RPMI8226 (cell line): ENCODE measurements at regions not wholly inside any gene's neighbourhood (a gene's known extent, or its start where the extent isn't known, plus 50 kb on each side); places are given as distances from the start of the nearest gene placed in this dataset.
A peak's percentile ranks its signal among the peaks of the same experiment; 100 is the strongest.

Source experiments
- DNase-seq: peaks from one replicate; pipeline ENCODE4 v3.0.0-alpha.2; 2015

DNA sequence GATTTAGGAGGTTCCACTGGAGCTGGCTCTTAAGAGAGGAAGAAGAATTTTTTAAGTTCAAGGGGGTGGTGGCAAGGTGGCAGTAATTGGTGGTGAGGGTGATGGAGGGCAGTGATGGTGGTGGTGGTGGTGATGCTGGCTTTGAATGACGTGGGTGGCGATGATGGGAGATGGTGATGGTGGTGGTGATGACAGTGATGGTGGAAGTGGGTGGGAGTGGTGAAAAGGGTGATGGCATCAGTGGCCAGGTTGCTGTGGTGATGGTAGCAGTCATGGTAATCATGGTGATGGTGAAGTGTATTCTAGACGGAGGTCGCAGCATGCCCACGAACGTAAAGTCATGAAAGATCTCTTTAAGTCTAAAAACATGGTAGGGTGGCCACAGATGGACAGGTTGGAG, 197.3 kb downstream of the PTEN start:
- no peak for DNase-seq

DNA sequence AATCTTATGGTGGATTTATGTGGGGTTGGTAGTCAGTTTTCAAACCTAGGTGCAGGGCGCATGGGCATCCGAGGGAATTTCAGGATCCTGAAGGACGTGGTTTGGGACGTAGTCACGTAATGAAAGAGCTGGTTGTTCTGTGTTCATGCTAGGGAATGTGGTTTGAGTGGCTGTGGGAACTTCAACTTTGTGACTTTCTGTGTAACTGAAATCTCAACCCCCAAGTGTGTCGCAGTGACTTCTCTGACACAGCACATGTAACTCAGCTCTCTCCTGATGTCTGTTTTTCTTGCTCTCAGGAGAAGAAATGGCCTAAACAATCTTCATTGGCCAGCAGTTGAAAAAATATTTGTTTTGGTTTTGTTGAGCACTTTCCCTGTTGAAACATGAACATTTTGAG, 199.0 kb downstream of the PTEN start:
- peak; percentile 28 for DNase-seq

DNA sequence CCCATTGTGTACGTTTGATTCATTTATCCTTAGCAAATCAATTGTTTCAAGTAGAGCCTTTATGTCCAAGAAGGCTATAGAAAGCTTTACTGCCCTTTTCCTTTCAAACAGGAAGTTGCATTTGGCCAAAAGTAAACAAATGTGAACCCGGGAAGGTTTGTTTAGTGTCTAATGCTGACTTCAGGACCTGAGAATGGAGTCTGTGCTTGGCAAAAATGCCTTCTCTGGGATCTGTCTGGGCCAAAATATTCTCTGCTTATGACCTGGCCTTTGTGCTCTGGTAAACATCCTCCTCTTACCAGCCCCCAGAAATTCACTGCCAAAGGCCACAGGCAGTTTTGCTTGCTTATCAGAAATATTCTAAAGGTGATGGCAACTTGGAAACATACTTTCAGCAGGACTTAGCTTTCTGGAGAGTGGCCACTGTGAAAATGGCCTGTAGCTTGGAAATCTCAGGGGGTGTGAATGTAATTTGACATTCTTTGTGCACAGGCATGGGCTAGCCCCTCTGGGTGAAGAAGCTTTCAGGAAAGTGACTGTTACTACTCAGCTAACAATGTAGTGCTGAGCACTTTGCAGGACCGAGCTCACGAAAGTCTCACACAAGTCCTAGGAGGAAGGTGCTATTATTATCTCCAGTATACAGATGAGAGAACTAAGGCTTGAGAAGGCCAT, 199.5 kb downstream of the PTEN start:
- DNase-seq, result peak; percentile 31

DNA sequence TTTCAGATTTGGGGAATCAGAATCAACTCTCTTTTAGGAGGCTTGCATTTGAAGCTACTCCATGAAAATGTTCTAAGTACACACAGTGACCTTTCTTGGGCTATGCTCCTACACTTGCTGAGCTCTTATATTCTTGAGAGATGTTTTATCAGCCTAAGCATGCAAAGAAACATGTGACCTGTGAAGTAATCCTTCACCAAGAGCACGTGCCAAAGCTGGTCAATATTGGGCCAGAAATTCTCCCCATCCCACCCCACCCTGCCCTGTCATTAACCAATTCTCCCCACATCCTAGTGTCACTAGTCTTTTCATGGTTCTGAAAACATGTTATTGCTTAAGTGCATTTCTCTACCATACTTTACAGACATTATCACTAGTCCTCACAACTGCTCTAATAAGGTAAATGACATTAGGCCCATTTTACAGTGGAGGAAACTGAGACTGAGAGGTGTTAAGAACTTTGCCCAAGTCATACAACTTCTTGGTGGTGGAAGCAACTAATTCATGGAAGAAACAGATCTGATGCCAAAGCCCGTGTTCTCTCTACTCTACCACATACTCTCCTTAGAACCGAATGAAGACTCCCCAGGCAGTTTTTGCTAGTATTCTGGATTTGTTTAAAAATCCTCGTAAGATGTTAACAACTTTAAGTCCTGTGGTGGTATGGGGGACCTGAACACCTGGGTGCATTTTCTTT, 200.6 kb downstream of the PTEN start:
- DNase-seq, result no peak

DNA sequence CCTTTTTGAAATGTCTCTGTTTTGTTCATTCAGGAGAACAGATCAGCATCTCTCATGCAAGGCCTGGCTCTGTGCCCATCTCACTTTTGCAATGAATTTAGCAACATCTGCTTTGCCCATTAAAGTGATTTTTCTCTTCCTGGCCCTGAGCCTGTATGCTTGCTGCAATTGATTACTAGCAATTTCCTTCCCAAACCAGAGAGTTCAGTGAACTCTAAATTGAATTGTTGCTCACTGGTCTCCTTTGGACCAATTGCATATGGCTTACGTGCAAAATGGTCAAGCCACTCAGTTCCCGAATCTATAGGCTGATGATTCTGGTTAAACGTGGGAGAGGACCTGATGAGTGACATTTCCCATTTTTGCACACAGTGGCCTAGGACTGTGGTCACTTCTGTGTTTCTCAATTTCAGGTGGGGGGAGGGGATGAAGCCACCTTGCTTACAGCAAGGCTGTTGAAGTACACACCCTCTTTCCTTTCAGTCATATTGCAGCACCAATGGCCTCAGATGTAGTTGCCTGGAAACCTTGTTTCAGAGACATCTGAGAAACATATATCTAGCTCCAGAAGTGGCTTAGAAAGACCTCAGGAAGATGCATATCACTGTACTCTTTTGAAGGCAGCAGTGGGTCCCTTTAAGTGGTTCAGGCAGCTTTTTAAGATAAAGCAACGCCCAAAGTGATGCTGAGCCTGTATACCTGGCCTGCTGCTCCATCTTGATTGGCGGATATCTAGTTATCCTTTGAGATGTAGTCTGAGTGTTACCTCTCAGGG, 201.4 kb downstream of the PTEN start:
- DNase-seq, result peak; percentile 63

DNA sequence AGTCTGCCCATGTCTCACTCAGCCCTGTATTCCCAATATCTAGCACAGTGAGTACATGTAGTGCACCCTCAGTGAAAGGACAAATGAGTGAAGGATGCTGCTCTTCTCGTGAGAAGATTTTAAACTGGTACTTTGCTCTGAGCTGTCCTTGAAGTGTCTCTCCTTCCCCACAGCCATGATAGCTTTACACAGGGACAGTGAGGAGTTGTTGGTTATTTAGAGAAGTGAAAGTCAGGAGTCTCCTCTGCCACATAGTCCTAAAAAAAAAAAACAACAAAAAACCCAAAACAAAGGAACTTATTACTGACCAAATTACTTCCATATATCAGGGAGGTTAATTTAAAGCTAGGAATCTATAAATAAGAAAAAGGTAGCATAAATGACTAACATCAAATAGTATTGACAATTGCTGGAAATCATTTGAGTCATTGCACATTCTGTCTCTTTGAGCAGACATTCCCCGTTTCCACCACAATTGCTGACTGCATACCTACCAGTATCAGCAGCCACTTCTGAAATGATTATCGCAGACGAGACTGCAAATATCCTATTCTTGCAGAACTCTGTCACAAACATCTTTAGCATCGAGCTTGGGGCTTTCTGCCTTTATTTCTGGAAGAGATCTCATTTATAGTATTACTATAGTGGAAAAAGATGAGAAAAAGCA, 202.1 kb downstream of the PTEN start:
- peak; percentile 26 for DNase-seq

DNA sequence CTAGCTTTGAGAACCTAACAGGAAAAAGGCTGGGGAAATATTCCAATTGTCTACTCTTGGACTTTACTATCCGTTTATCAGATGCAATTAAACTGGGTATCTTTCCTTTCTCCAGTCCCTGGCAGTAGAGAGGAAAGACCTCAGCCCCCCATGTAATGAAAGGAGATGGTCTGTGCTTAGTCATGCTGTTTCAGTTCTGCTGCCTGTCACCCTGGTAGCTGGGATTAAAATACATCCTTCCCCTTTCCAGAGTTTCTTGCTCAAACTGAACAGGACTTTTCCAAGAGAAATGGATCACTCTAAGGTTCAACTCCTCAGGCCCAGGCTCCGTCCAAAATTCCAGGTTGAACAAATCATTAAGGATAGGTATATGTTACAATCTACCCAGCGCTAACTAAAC, 202.9 kb downstream of the PTEN start:
- DNase-seq, result no peak

DNA sequence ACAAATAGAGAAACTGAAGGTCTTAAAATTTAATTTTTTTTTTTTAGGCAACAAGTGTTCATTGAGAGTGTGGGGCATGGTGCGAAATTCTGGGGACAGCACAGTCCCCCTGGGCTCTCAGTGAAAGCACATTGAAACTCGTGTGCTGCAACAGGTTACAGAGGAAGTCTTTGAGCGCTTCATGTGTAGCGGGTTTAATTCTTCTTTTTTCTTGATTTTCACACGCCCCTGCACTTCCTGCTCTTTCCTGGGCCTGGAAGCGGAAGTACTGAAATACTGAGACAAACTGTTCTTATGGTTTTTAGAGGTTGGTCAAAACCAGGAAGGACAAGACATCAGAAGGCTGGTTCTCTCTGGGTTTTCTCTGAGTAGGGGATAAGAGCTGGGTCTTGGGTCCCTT, 203.5 kb downstream of the PTEN start:
- no peak for DNase-seq

DNA sequence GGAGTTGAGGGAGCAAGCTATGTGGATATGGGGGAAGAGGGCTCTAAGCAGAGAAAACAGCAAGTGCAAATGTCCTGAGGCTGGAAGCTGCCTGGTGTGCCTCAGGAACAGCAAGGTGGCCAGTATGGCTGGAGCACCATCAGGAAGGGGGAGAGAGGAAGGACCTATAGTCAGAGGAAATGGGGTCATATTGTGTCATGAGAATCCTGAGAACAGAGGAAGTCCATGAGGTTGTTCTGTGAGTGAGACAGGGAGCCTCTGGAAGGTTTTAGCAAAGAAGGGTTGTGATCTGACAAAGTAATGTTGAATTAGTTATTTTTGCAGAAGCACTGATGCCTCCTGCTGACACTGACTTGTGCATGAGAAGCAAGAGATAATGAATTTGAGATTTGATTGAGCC, 204.3 kb downstream of the PTEN start:
- no peak for DNase-seq

DNA sequence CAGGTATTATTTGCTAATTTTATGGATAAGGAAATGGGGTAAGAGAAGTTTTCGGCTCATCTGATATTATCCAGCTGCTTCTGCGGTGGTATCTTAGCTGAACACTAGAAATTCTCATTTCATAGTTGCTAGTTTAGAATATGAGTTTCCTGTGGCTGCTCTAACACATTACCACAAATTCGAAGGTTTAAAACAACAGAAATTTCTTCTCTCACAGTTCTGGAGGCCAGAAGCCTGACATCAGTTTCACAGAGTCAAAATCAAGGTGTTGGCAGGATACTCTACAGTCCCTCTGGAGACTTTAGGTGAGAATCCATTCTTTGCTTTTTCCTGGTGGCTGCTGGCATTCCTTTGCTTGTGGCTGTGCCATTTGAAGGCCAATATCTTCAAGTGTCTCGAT, 205.9 kb downstream of the PTEN start:
- no peak for DNase-seq

DNA sequence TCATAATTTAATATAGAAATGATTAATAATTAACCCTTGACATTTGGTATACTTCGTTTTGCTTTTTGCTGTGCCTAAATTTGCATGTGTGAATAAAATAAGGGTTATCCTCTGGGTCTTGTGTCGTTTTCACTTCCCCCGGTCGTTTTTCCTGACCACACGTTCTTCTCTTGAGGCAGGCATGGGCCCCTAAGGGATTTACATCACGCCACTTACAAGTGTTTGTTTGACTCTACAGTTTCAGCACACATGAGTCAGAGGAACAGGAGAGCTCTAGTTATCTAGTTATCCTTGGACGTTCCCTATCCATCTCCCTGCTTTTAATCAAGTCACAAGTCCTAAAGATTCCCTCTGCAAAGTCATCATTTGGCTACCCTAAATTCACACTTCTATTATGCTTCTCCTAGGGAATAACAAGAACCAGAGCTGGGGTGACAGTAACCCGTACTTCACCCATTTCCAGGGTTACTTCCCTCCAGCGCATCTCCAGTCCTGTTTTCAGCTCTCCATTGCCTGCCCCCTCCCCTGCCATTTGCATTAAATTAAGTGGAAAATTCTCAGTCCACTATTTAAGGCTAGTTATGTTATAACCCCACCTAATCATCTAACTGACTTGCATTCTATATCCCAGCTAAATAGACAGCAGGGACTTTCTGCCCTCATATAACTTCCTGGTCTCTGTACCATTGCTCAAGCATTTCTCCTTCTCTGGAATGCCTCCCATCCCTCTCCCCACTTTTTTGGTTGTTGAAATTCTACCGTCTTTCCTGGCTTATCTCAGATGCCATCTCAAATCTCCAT, 206.9 kb downstream of the PTEN start:
- no peak for DNase-seq

DNA sequence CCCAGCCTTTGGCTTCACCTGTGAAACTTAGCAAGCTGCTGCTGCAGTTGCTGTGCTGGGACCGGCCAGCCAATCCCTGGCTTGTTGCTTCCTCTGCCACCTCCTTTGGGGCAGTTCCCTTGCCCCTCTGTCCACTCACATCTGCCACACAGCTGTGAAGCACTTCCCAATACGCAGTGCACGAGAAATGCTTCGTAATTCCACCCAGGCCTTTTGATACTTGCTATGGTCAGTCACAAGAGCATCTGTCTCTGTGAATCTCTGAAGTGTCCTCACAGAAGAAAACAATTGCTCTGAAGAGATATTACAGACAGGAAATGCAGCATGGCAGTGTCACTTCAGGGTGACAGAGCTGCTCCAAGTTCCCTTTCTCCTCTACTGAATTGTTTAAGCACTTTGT, 208.5 kb downstream of the PTEN start:
- DNase-seq, result no peak

DNA sequence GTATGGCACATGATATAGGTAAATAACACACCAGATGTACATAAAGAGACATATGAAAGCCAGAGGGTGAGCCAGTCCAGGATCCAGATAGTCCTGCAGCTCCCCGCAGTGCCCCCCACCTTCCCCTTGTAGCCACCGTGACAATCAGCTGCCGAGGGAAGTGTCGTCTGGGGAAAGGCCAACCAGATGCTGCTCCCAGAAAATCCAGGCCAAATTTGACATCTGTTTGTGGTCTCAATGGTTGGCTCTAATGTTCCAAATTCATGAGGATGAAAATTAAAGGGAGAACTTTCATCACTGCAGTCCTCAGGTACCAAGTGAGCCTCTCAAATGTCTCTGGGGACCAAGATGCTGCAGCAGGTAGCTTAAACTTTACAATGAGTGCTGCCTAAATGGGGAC, 210.3 kb downstream of the PTEN start:
- no peak for DNase-seq

DNA sequence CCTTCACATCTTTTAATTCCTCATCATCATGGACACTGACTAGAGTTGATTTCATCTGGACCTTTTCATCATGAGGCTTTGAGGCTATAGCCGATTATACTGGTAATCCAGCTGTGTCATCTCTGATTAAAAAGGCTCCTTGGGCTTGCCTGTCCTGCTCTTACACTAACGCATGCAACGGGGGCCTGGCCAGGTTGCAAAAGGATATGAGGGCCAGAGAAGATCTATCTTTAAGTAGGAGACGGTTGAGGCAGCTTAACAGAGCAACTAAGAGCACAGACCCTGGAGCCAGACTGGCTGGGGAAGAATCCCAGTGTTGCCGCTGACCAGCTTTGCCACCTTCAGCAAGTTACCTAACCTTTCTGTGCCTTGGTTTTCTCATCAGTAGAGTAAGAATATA, 211.5 kb downstream of the PTEN start:
- no peak for DNase-seq

DNA sequence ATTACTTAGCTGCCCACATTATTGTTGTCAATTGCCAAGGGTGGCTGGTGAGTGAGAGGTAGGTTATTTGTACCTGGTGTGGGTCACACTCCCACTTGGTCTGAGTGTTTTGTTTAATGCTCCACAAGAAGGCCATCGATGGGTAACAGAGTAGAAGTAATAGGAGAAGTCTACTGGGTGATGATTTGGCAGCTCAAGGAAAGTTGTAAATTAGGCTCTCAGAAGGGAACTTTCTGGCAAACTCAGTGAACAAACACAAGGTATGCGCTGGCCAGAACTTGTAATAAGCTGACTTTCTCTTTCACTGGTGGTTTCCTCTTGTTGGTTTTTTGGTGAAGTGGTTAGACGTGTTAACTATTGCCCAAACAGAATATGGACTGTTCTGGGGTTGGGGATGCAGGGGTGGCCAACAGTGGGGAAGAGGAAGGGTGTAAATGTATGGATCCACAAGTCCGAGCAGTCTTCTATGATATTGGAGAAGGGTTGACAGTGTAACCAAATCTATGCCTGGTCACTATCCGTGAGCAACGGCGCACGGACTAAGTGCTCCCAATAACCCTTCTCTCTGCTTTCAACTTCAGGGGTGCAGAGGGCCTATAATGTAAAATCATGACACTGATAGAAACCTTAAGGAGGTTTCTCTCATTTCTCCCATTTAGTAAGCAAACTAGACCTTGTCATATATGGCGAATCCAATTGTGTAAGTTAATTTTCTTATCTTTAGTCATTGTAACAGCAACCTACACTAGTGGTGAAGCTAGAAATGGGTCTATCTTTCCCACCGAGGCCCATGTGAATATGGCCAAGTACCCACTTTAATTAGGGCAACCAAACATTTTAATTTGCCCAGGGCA, 212.8 kb downstream of the PTEN start:
- DNase-seq, result no peak

DNA sequence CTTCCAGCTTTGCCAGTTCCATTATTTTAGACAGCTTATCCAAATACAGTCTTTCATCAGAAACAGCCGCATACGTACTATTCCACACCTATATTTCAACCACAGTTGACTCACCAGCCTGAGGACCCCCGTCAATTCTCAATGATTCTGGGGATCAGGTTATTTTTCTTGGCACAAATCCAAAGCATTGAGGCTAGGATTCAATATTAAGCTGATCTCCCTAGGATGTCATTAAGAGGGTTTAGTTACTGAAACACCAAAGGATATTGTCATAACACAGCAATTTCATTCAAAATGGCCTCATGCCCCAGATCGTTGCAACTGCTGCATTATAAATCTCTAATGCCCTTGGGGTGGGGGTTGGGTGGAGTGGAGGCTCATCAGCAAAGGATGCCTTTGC, 214.6 kb downstream of the PTEN start:
- no peak for DNase-seq

DNA sequence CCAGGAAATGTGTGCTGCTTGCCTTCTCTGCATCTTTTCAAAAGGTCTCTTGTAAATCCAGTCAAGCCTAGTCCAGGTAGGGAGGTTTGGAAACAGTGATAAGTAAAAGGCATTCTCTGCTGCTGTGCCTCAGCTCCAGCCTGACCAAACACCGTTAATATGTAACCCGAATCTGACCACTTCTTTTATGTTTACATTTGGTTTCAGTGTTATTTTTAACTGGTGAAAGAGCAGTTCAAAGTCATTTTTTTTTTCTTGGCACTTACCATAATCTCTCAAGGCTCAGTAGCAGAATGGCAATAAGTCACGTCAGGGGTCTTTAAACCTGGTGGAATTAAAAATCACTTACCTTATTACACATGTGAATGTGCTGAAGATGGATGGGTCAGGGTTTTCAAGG, 216.8 kb downstream of the PTEN start:
- peak; percentile 11 for DNase-seq

DNA sequence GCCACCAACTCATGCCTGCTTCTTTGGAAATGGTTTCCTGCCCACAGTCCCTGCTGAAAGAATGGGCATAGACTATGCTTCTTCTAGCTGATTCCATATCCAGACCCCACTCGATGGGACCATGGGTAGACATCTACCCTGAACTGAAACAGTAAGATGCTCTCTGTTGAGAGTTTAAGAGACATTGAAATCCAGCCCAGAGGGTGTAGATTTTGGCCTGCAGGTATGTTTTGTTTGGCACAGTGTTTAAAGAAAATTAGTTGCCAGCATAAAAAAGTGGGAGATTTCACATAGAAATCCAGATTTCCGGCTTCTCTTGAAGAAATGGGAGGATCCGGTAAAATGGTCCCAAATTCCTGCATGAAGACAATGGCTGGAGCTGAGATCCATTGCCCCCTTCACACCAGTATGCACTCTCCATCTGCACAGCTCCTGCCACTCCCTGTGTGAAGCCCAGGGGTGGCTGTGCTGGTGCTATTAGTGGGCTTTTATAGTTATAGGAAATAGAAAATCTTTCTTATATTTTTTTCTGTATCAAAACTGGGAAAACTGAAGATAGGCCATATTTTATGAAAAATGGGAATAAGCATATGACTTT, 218.1 kb downstream of the PTEN start:
- DNase-seq, result no peak

DNA sequence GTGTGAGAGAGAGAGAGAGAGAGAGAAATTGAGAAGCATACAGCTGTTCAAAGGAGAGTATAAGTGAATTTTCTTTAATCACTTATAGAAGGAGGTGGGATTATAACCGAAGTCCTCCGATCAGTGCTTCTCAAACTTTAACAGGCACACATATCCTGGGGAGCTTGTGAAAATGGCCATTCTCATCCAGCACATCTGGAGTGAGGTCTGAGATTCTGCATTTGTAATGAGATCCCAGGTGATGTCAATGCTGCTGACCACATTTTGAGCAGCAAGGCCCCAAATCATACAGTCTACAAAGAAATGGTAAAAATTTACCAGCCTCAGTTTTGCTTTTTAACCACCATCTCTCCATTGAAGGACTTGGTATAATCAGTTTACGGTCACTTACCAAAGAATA, 219.0 kb downstream of the PTEN start:
- no peak for DNase-seq

DNA sequence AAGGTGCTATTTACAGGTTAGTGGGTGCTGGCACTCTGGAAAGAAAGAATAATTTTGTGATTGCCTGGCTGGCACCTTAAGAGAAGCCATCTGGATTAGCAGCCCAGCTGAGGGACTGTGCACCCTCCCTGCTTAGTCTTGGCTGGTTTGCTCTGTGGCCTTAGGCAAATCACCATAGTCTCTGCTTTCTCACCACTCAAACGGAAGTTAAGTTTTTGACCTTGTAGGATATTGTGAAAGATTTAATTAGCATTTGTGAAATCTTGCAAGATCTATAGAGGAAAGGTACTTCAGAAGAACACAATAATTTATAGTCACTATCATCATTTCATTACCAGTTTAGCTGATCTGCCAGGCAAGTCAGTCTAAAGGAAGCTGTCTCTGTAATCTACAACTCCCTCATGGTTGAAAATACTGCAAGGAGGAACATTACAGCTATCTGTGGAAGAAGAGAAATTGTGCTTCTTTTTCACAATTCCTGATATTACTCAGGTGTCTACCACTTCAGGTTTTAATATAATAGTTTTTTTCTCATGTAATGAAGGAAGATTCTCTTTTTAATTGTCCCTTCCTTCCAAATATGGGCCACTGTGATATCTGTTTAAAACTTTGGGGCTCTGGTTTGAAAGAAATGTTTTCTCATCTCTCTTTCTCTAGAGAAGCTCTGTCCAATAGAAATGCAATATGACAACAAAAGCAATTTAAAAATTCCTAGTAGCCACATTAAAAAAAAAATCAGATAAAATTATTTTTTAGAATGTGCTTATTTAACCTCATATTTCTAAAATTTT, 219.6 kb downstream of the PTEN start:
- no peak for DNase-seq

DNA sequence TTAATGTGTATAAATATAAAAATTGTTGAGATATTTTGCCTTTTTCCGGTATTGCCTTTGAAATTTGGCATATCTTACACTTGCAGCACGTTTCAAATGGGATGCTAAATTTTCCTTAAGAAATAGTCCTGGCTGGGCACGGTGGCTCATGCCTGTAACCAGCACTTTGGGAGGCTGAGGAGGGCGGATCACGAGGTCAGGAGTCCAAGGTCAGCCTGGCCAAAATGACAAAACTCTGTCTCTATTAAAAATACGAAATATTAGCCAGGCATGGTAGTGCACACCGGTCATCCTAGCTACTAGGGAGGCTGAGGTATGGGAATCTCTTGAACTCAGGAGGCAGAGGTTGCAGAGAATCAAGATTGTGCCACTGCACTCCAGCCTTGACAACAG, 220.2 kb downstream of the PTEN start:
- no peak for DNase-seq
